Colonic mucosa (tissue), 4 donors: ENCODE measurements at regions not wholly inside any gene's neighbourhood (a gene's known extent, or its start where the extent isn't known, plus 50 kb on each side); places are given as distances from the start of the nearest gene placed in this dataset.
"Not testable (repeated sequence)": the region's sequence is repeated elsewhere in the genome, so short reads cannot be mapped to it uniquely, and the experiment has no call there.

Experiments
- DNase-seq: peaks from one replicate; pipeline ENCODE4 v3.0.0-alpha.2; 2020
- H3K27ac ChIP-seq: fragments of 200-600 bp; one replicate; pipeline ENCODE4 v1.8.0; 2021
- H3K27me3 ChIP-seq: fragments of 200-600 bp; one replicate; pipeline ENCODE4 v1.8.0; 2021
- H3K36me3 ChIP-seq: fragments of 200-600 bp; one replicate; pipeline ENCODE4 v1.8.0; 2021
- H3K4me1 ChIP-seq: fragments of 200-600 bp; one replicate; pipeline ENCODE4 v1.8.0; 2021; ENCODE audit warnings: mild to moderate bottlenecking
- H3K4me3 ChIP-seq: fragments of 200-600 bp; one replicate; pipeline ENCODE4 v1.8.0; 2021
- H3K9ac ChIP-seq, 2 donors: one replicate each; pipeline ENCODE4 v1.7.0; 2013; ENCODE audit warnings: control low read depth in 2 of 2, low read depth in 2 of 2, low read length in 2 of 2
- H3K9me3 ChIP-seq: fragments of 200-600 bp; one replicate; pipeline ENCODE4 v1.8.0; 2021
- intact Hi-C: fragments of 100-400 bp; cut with DNase I; formaldehyde crosslinking; loops from one replicate; pipeline ENCODE4 v1.14.1; 2022
- TF ChIP-seq, protein P1 (sequence below): fragments of 200-600 bp; IDR thresholded peaks from one replicate; pipeline ENCODE4 v1.8.0; 2022; ENCODE audit warnings: antibody characterized with exemption, mild to moderate bottlenecking
- donor health status: healthy.
- donor health status: DM: no; HTN: no; CAD: no.
- donor health status: DM: no; HTN: no; CAD: no.

GRCh38 chr4:126495163-126495752 lies 1137.5 kb upstream of the INTU start:
- Histone ChIP-seq H3K4me1 (no peaks in the 10 kb centered on the region), H3K27ac (no peak overlapping the region), H3K36me3 (no peaks in the 10 kb centered on the region), H3K4me3 (no peak overlapping the region), H3K27me3 (no peaks in the 10 kb centered on the region), H3K9me3 (no peaks in the 10 kb centered on the region), H3K9ac (no peak overlapping the region)
- no peak for DNase-seq
- TF ChIP-seq, protein P1, sequence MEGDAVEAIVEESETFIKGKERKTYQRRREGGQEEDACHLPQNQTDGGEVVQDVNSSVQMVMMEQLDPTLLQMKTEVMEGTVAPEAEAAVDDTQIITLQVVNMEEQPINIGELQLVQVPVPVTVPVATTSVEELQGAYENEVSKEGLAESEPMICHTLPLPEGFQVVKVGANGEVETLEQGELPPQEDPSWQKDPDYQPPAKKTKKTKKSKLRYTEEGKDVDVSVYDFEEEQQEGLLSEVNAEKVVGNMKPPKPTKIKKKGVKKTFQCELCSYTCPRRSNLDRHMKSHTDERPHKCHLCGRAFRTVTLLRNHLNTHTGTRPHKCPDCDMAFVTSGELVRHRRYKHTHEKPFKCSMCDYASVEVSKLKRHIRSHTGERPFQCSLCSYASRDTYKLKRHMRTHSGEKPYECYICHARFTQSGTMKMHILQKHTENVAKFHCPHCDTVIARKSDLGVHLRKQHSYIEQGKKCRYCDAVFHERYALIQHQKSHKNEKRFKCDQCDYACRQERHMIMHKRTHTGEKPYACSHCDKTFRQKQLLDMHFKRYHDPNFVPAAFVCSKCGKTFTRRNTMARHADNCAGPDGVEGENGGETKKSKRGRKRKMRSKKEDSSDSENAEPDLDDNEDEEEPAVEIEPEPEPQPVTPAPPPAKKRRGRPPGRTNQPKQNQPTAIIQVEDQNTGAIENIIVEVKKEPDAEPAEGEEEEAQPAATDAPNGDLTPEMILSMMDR, result no peak
- intact Hi-C loops, result no loop called here

DNA sequence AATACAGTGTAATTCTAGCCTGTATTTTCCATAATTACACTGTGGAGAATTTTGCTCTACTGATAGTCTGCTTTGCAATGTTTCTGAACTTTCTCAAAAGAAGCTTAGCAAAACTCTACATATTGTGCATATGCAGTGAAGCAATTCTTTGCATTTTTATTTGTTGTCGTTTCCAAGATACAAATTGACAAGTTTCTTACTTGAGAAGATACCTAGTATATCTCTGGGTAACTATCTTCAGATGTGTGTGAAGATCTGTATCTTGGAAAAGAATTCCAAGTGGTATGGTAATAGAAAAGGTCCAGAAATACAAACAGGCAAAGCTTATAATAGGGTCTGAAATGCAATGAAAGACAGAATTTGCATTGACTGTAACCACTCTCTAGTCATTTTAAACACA lies 1119.8 kb upstream of the INTU start:
- Histone ChIP-seq H3K9ac (no peak overlapping the region), H3K36me3 (no peaks in the 10 kb centered on the region), H3K27ac (no peak overlapping the region), H3K27me3 (no peaks in the 10 kb centered on the region), H3K9me3 (no peaks in the 10 kb centered on the region), H3K4me1 (no peaks in the 10 kb centered on the region), H3K4me3 (no peak overlapping the region)
- DNase-seq, result no peak
- TF ChIP-seq, protein P1, result no peak
- intact Hi-C loops, result no loop called here

GRCh38 chr4:126513596-126513995 lies 1119.2 kb upstream of the INTU start:
- Histone ChIP-seq H3K9ac (no peak overlapping the region), H3K27me3 (no peaks in the 10 kb centered on the region), H3K27ac (no peak overlapping the region), H3K36me3 (no peaks in the 10 kb centered on the region), H3K9me3 (no peaks in the 10 kb centered on the region), H3K4me3 (no peak overlapping the region), H3K4me1 (no peaks in the 10 kb centered on the region)
- DNase-seq, result no peak
- intact Hi-C loops, result no loop called here
- TF ChIP-seq, protein P1, result no peak

GRCh38 chr4:126520731-126521130 lies 1112.0 kb upstream of the INTU start:
- H3K27ac ChIP-seq, result no peak overlapping the region
- intact Hi-C loops, result no loop called here
- no peaks in the 10 kb centered on the region for H3K27me3 ChIP-seq
- H3K4me1 ChIP-seq, result no peaks in the 10 kb centered on the region
- TF ChIP-seq, protein P1, result no peak
- no peak for DNase-seq
- no peaks in the 10 kb centered on the region for H3K9me3 ChIP-seq
- H3K36me3 ChIP-seq, result no peaks in the 10 kb centered on the region
- H3K4me3 ChIP-seq, result no peak overlapping the region
- H3K9ac ChIP-seq, result no peak overlapping the region

DNA sequence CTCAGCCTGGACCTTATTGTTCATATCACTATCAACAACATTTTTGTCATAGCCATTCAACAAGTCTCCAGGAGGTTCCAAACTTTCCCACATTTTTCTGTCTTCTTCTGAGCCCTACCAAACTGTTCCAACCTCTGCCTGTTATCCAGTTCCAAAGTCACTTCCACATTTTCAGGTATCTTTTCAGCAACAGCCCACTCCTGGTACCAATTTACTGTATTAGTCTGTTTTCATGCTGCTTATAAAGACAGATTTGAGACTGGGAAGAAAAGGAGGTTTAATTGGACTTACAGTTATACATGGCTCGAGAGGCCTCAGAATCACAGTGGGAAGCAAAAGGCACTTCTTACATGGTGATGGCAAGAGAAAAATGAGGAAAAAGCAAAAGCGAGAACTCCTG lies 1107.4 kb upstream of the INTU start:
- H3K36me3 ChIP-seq, intact Hi-C loops: not testable (repeated sequence)

GRCh38 chr4:126526335-126526734 lies 1106.4 kb upstream of the INTU start:
- no peak overlapping the region for H3K4me3 ChIP-seq
- intact Hi-C loops, result no loop called here

More for the DNA sequence above, 1107.4 kb upstream of the INTU start:
- not testable (repeated sequence) for DNase-seq, H3K9ac ChIP-seq, H3K4me3 ChIP-seq, H3K4me1 ChIP-seq, H3K27me3 ChIP-seq, H3K9me3 ChIP-seq, H3K27ac ChIP-seq

More at GRCh38 chr4:126526335-126526734, 1106.4 kb upstream of the INTU start:
- no peaks in the 10 kb centered on the region for H3K4me1 ChIP-seq
- H3K27ac ChIP-seq, result no peak overlapping the region
- H3K9me3 ChIP-seq, result no peaks in the 10 kb centered on the region
- H3K36me3 ChIP-seq, result no peaks in the 10 kb centered on the region
- DNase-seq, result no peak
- TF ChIP-seq, protein P1, result no peak
- H3K9ac ChIP-seq, result no peak overlapping the region
- no peaks in the 10 kb centered on the region for H3K27me3 ChIP-seq
